Neural progenitor cell (in vitro differentiated cells): ENCODE measurements at regions not wholly inside any gene's neighbourhood (a gene's known extent, or its start where the extent isn't known, plus 50 kb on each side); places are given as distances from the start of the nearest gene placed in this dataset.

Experiments used
- DNase-seq: peaks from one replicate; pipeline ENCODE4 v3.0.0-alpha.2; 2016; ENCODE audit warnings: low spot score
- H2AFZ ChIP-seq: fragments of 200-600 bp; sonication (generic); replicated peaks from 2 replicates; pipeline ENCODE4 v1.6.1; 2016; ENCODE audit warnings: antibody characterized with exemption
- H3F3A ChIP-seq: fragments of 200-600 bp; sonication (generic); 2 replicates; pipeline ENCODE4 v1.6.1; 2016; ENCODE audit warnings: antibody characterized with exemption, low read depth
- H3K27ac ChIP-seq: fragments of 200-600 bp; sonication (generic); 2 replicates; pipeline ENCODE4 v1.5.1; 2016; ENCODE audit warnings: mild to moderate bottlenecking
- H3K27me3 ChIP-seq: fragments of 200-600 bp; sonication (generic); 2 replicates; pipeline ENCODE4 v1.6.1; 2016; ENCODE audit warnings: mild to moderate bottlenecking, moderate library complexity
- H3K36me3 ChIP-seq: fragments of 200-600 bp; sonication (generic); 2 replicates; pipeline ENCODE4 v1.5.1; 2016
- H3K4me1 ChIP-seq: fragments of 200-600 bp; sonication (generic); 2 replicates; pipeline ENCODE4 v1.6.1; 2016; ENCODE audit warnings: mixed run types
- H3K4me2 ChIP-seq: fragments of 200-600 bp; sonication (generic); 2 replicates; pipeline ENCODE4 v1.6.1; 2016
- H3K4me3 ChIP-seq: fragments of 200-600 bp; sonication (generic); 2 replicates; pipeline ENCODE4 v1.5.1; 2016
- H3K79me2 ChIP-seq: fragments of 200-600 bp; sonication (generic); 2 replicates; pipeline ENCODE4 v1.6.1; 2016; ENCODE audit warnings: low read depth
- H3K9ac ChIP-seq: fragments of 200-600 bp; sonication (generic); 2 replicates; pipeline ENCODE4 v1.6.1; 2016
- H3K9me3 ChIP-seq: fragments of 200-600 bp; sonication (generic); 2 replicates; pipeline ENCODE4 v1.5.1; 2016; ENCODE audit warnings: low read depth
- H4K20me1 ChIP-seq: fragments of 200-600 bp; sonication (generic); 2 replicates; pipeline ENCODE4 v1.6.1; 2016; ENCODE audit warnings: low read depth
- H3K27ac Mint-ChIP-seq: 3 replicates; pipeline ENCODE4 v1.8.0; 2021; ENCODE audit warnings: mixed read lengths
- H3K27me3 Mint-ChIP-seq: 2 replicates; pipeline ENCODE4 v1.8.0; 2022; ENCODE audit warnings: low read depth, mild to moderate bottlenecking, inconsistent platforms, moderate library complexity, mixed read lengths; ENCODE audit not compliant: insufficient read depth
- H3K36me3 Mint-ChIP-seq: 3 replicates; pipeline ENCODE4 v1.8.0; 2021; ENCODE audit warnings: mixed read lengths
- H3K4me1 Mint-ChIP-seq: 3 replicates; pipeline ENCODE4 v1.8.0; 2021; ENCODE audit warnings: mixed read lengths
- H3K4me3 Mint-ChIP-seq: 3 replicates; pipeline ENCODE4 v1.8.0; 2021; ENCODE audit warnings: mild to moderate bottlenecking, moderate library complexity, mixed read lengths
- H3K9me3 Mint-ChIP-seq: 3 replicates; pipeline ENCODE4 v1.8.0; 2020; ENCODE audit warnings: mixed read lengths
- EZH2 ChIP-seq: fragments of 200-600 bp; sonication (generic); IDR thresholded peaks from 2 replicates; pipeline ENCODE4 v1.6.1; 2017; ENCODE audit warnings: antibody characterized with exemption, mild to moderate bottlenecking, moderate library complexity
- EZH2phosphoT487 ChIP-seq: fragments of 200-600 bp; sonication (generic); IDR thresholded peaks from 2 replicates; pipeline ENCODE4 v1.6.1; 2017; ENCODE audit warnings: antibody characterized with exemption
- TF ChIP-seq, protein P1 (sequence below): fragments of 200-600 bp; sonication (generic); IDR thresholded peaks from 2 replicates; pipeline ENCODE4 v1.5.1; 2017; ENCODE audit warnings: antibody characterized with exemption, mild to moderate bottlenecking

DNA sequence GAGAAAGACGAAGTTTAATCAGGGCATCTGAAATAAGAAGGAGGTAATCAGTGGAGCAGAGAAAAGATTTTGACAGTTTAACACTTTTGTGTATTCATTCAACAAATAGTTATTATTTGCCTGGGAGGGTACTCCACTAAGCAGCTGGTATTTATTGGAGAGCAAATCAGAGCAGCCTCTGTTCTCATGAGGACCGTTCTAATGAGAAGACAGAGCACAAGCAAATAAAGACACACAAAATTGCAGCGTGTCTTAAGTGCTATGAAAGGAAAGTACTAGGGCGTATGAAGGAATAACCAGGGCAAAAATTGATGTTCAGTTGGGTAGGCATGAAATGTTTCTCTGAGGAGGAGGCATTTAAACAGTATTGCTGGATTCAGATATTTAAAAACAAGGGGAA lies 302.9 kb upstream of the RARB start:
- Histone ChIP-seq H3K4me3 (no peak overlapping the region), H3K4me2 (no peak overlapping the region), H3K79me2 (no peaks in the 10 kb centered on the region), H3K27ac (no peak overlapping the region), H3K9ac (no peak overlapping the region), H2AFZ (no peak overlapping the region), H3K9me3 (peaks cover 17% of the 10 kb centered on the region), H3K4me1 (no peaks in the 10 kb centered on the region), H3K27me3 (no peaks in the 10 kb centered on the region), H4K20me1 (no peaks in the 10 kb centered on the region), H3F3A (no peaks in the 10 kb centered on the region), H3K36me3 (no peaks in the 10 kb centered on the region)
- no peak for TF ChIP-seq EZH2phosphoT487
- TF ChIP-seq, protein P1, sequence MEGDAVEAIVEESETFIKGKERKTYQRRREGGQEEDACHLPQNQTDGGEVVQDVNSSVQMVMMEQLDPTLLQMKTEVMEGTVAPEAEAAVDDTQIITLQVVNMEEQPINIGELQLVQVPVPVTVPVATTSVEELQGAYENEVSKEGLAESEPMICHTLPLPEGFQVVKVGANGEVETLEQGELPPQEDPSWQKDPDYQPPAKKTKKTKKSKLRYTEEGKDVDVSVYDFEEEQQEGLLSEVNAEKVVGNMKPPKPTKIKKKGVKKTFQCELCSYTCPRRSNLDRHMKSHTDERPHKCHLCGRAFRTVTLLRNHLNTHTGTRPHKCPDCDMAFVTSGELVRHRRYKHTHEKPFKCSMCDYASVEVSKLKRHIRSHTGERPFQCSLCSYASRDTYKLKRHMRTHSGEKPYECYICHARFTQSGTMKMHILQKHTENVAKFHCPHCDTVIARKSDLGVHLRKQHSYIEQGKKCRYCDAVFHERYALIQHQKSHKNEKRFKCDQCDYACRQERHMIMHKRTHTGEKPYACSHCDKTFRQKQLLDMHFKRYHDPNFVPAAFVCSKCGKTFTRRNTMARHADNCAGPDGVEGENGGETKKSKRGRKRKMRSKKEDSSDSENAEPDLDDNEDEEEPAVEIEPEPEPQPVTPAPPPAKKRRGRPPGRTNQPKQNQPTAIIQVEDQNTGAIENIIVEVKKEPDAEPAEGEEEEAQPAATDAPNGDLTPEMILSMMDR = no peak
- TF ChIP-seq EZH2 = no peak
- no peaks in the 10 kb centered on the region for H3K36me3 Mint-ChIP-seq
- no peak overlapping the region for H3K27ac Mint-ChIP-seq
- no peak overlapping the region for H3K4me3 Mint-ChIP-seq
- H3K27me3 Mint-ChIP-seq = no peaks in the 10 kb centered on the region
- H3K4me1 Mint-ChIP-seq = peaks cover 6% of the 10 kb centered on the region
- no peak for DNase-seq
- peaks cover 19% of the 10 kb centered on the region for H3K9me3 Mint-ChIP-seq

DNA sequence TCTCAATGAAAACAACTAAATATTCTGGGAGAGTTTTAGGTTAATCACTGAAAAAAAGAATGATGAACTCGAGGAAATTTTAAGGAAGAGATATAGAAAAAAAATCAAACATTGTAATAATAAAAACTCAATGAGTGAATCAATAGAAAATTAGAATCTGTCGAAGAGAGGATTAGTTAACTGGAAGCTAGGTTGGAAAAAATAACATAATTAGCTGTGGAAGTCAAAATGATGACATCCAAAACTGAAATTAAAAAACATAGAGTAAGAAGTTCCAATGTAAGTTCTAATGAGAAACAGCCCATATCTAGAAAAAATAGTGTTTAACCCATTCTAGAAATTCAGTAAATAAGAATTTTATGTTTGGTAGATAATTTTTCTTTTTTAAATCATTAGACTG lies 299.3 kb upstream of the RARB start:
- Histone ChIP-seq H3K79me2 (no peaks in the 10 kb centered on the region), H3K27me3 (no peaks in the 10 kb centered on the region), H2AFZ (no peak overlapping the region), H3K9me3 (peaks cover 17% of the 10 kb centered on the region), H3F3A (no peaks in the 10 kb centered on the region), H3K4me2 (no peak overlapping the region), H3K4me1 (no peaks in the 10 kb centered on the region), H3K4me3 (no peak overlapping the region), H3K9ac (no peak overlapping the region), H3K27ac (no peak overlapping the region), H3K36me3 (no peaks in the 10 kb centered on the region), H4K20me1 (no peaks in the 10 kb centered on the region)
- DNase-seq = no peak
- TF ChIP-seq, protein P1 = no peak
- TF ChIP-seq EZH2 (no peak), EZH2phosphoT487 (no peak)
- Mint-ChIP-seq H3K4me1 (peaks cover 6% of the 10 kb centered on the region), H3K27me3 (no peaks in the 10 kb centered on the region), H3K9me3 (peaks cover 23% of the 10 kb centered on the region), H3K36me3 (no peaks in the 10 kb centered on the region), H3K4me3 (no peak overlapping the region), H3K27ac (no peak overlapping the region)

DNA sequence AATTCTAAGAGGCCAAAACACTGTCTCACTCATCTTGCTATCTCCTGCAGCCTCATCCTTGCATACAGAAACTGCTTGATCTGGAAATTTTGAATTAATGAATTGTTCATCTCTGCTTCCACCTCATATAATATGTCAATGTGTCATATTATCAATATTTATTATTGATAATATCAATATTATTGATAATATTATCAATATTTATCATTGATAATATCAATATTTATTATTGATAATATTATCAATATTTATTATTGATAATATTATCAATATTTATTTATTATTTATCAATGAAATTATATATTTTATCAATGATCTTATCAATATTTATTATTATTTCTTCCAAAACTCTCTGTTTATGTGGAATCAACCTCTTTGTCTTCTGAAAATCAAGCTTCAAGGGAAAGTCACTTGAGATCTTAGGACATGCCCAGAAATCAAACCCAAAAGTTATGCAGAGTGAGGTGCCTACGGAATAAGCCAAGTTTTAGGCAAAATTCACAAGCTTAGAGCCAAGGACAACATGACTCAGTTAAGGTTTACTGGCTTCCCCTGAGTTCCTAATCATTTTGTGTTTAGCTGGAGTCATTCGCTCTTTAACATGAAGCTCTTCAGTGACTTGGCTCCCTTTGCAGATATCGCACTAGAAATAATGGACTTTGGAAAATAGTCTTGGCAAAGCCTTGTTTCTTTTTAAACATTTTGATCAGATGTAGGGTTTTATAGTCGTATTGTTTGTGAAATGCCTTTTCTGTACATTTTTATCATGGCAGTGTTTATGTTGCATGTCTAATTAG lies 297.1 kb upstream of the RARB start:
- Histone ChIP-seq H3F3A (no peaks in the 10 kb centered on the region), H3K79me2 (no peaks in the 10 kb centered on the region), H4K20me1 (no peaks in the 10 kb centered on the region), H3K9me3 (peaks cover 17% of the 10 kb centered on the region), H3K27ac (no peak overlapping the region), H3K4me3 (no peak overlapping the region), H3K4me1 (no peaks in the 10 kb centered on the region), H3K27me3 (no peaks in the 10 kb centered on the region), H2AFZ (no peak overlapping the region), H3K9ac (no peak overlapping the region), H3K4me2 (no peak overlapping the region), H3K36me3 (no peaks in the 10 kb centered on the region)
- no peak overlapping the region for H3K4me3 Mint-ChIP-seq
- TF ChIP-seq, protein P1 = no peak
- TF ChIP-seq EZH2phosphoT487 = no peak
- no peak for TF ChIP-seq EZH2
- no peaks in the 10 kb centered on the region for H3K36me3 Mint-ChIP-seq
- H3K27me3 Mint-ChIP-seq = no peaks in the 10 kb centered on the region
- H3K27ac Mint-ChIP-seq = no peak overlapping the region
- DNase-seq = no peak
- H3K4me1 Mint-ChIP-seq = peaks cover 6% of the 10 kb centered on the region
- peaks cover 23% of the 10 kb centered on the region for H3K9me3 Mint-ChIP-seq
